ENCODE measurements at regions not wholly inside any gene's neighbourhood (a gene's known extent, or its start where the extent isn't known, plus 50 kb on each side); places are given as distances from the start of the nearest gene placed in this dataset.
"Not testable (repeated sequence)": the region's sequence is repeated elsewhere in the genome, so short reads cannot be mapped to it uniquely, and the experiment has no call there.

DNA sequence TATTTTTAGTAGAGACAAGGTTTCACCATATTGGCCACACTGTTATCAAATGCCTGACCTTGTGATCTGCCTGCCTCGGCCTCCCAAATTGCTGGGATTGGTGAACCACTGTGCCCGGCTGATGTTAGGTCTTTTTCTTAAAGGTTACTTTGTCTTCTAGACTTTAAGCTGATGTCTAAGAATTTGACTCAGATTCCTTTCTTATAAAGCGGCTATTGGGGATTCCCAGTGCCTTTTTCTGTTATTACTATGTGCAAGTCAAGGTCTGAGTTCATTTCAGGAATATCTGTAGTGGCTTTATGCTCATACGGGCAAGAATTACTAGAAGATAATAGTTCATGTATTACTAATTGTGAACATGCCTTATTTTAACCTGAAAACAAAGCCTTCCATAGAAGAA is 102.8 kb downstream of the LAT start:
- DNase-seq: not testable (repeated sequence)

DNA sequence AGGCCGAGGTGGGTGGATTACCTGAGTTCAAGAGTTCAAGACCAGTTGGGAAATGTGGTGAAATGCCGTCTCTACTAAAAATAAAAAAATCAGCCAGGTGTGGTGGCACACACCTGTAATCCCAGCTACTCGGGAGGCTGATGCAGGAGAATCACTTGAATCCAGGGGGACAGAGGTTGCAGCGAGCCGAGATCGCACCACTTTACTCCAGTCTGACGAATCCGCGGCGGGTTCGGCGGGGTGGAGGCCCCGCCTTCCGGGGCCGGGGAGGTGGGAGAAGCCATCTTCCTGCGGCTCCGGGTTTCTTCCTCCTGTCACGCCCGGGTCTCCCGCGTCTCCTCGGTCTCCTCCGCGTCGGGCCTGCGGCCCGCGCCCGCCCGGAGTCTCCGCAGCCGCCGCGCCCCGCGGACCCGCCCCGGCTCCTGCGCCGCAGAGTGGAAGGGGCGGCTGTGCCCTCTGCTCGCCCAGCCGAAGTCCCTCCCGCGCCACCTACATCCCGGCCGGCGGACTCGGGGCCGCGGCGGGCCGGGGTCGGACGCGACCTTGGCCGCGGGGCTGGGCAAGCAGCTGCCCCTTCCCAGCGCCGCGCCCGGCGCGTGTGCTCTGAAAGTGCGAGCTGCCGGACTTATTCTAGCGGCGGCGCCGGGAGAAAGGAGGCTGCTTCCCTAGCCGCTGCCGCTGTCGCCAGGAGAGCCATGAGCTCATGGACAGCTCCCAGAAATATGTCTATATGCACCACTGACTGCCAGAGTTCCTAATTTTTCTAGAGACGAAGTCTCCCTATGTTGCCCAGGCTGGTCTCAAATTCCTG is 97.2 kb downstream of the LAT start:
- DNase-seq: peak; percentile 59

GRCh38 chr16:29074554-29075402 is 89.9 kb downstream of the LAT start:
- DNase-seq: peak; percentile 50

- not testable (repeated sequence) for DNase-seq
Observed at GRCh38 chr16:29062235-29062634, 77.4 kb downstream of the LAT start.

GRCh38 chr16:29061467-29061921 is 76.6 kb downstream of the LAT start:
- not testable (repeated sequence) for DNase-seq

DNA sequence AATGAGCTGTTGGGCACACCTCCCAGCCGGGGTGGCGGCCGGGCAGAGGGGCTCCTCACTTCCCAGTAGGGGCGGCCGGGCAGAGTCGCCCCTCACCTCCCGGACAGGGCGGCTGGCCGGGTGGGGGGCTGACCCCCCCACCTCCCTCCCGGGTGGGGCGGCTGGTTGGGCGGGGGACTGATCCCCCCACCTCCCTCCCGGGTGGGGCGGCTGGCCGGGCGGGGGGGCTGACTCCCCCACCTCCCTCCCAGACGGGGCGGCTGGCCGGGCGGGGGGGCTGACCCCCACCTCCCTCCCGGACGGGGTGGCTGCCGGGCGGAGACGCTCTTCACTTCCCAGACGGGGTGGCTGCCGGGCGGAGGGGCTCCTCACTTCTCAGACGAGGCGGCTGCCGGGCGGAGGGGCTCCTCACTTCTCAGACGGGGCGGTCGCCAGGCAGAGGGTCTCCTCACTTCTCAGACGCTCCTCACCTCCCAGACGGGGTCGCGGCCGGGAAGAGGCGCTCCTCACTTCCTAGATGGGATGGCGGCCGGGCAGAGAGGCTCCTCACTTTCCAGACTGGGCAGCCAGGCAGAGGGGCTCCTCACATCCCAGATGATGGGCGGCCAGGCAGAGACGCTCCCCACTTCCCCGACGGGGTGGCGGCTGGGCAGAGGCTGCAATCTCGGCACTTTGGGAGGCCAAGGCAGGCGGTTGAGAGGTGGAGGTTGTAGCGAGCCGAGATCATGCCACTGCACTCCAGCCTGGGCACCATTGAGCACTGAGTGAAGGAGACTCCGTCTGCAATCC is 75.4 kb downstream of the LAT start:
- not testable (repeated sequence) for DNase-seq

DNA sequence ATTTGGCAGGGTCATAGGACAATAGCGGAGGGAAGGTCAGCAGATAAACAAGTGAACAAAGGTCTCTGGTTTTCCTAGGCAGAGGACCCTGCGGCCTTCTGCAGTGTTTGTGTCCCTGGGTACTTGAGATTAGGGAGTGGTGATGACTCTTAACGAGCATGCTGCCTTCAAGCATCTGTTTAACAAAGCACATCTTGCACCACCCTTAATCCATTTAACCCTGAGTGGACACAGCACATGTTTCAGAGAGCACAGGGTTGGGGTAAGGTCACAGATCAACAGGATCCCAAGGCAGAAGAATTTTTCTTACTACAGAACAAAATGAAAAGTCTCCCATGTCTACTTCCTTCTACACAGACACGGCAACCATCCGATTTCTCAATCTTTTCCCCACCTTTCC is 74.7 kb downstream of the LAT start:
- DNase-seq: not testable (repeated sequence)

All from islet precursor cell (in vitro differentiated cells).